ENCODE measurements at regions not wholly inside any gene's neighbourhood (a gene's known extent, or its start where the extent isn't known, plus 50 kb on each side); places are given as distances from the start of the nearest gene placed in this dataset.

GRCh38 chr17:72340836-72341235 lies 220.0 kb downstream of the SOX9 start:
- Histone ChIP-seq H3K4me1 (peaks cover 0 to 16% (median 13%) of the 10 kb centered on the region in 4 donors), H3K27ac (no peak overlapping the region), H3K36me3 (no peaks in the 10 kb centered on the region), H3K4me3 (no peak overlapping the region), H3K27me3 (peaks cover 0 to 12% of the 10 kb centered on the region in 2 donors), H3K9me3 (no peaks in the 10 kb centered on the region)
- TF ChIP-seq CTCF (IDR thresholded peaks at IDR 0.05), result no peak
- intact Hi-C loops (cut with DNase I; ENCODE audit: low total_unique reads), result no loop called here
- no peak for DNase-seq

GRCh38 chr17:72342061-72342460 lies 221.2 kb downstream of the SOX9 start:
- H3K4me3 ChIP-seq, result no peak overlapping the region
- intact Hi-C loops (cut with DNase I; ENCODE audit: low total_unique reads), result no loop called here
- DNase-seq, result no peak

GRCh38 chr17:72342627-72343527 lies 222.1 kb downstream of the SOX9 start:
- intact Hi-C loops (cut with DNase I; ENCODE audit: low total_unique reads), result no loop called here
- no peak for DNase-seq
- no peak overlapping the region for H3K27ac ChIP-seq
- H3K4me1 ChIP-seq, result peaks cover 0 to 16% (median 13%) of the 10 kb centered on the region in 4 donors
- peaks cover 0 to 9% of the 10 kb centered on the region in 2 donors for H3K27me3 ChIP-seq
- no peak for TF ChIP-seq CTCF (IDR thresholded peaks at IDR 0.05)
- H3K9me3 ChIP-seq, result no peaks in the 10 kb centered on the region
- no peaks in the 10 kb centered on the region for H3K36me3 ChIP-seq
- no peak overlapping the region for H3K4me3 ChIP-seq

More at GRCh38 chr17:72342061-72342460, 221.2 kb downstream of the SOX9 start:
- Histone ChIP-seq H3K4me1 (peaks cover 0 to 16% (median 13%) of the 10 kb centered on the region in 4 donors), H3K27ac (no peak overlapping the region), H3K9me3 (no peaks in the 10 kb centered on the region), H3K27me3 (peaks cover 0 to 9% of the 10 kb centered on the region in 2 donors), H3K36me3 (no peaks in the 10 kb centered on the region)
- no peak for TF ChIP-seq CTCF (IDR thresholded peaks at IDR 0.05)

DNA sequence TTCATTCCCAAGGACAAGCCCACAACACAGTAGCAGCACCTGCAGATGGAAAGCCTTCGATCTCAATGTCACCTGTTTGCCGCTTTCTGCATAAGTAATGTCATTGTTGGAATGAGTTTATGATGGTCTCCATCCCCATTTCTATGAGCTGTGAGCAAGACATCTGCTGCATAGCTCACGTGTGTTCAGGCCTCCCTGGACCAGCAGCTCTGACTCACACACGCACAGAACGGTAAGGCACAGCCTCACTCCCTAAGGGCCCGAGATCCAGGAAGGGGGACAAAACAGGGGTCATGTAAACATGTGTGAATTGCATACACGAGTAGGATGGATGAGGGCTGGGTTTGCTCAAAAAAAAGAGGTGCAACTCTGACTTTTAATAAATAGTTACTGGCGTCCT lies 223.1 kb downstream of the SOX9 start:
- H3K4me3 ChIP-seq, result no peak overlapping the region
- intact Hi-C loops (cut with DNase I; ENCODE audit: low total_unique reads), result no loop called here
- peaks cover 0 to 9% of the 10 kb centered on the region in 2 donors for H3K27me3 ChIP-seq
- no peak for DNase-seq
- H3K4me1 ChIP-seq, result peaks cover 0 to 8% (median 4%) of the 10 kb centered on the region in 4 donors
- H3K9me3 ChIP-seq, result no peaks in the 10 kb centered on the region
- TF ChIP-seq CTCF (IDR thresholded peaks at IDR 0.05), result no peak
- no peaks in the 10 kb centered on the region for H3K36me3 ChIP-seq
- H3K27ac ChIP-seq, result no peak overlapping the region

DNA sequence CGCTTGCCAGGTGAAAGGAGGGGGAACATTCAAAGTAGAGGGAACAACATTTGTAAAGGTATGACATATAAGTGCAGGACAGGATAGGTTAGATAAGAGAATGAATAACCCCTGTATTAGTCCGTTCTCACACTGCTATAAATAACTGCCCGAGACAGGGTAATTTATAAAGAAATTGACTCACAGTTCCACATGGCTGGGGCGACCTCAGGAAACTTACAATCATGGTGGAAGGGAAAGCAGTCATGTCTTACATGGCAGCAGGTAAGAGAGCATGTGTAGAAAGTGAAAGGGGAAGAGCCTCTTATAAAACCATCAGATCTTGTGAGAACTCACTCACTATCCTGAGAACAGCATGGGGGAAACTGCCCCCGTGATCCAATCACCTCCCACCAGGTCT lies 223.8 kb downstream of the SOX9 start:
- intact Hi-C loops (cut with DNase I; ENCODE audit: low total_unique reads), result no loop called here
- no peak overlapping the region for H3K4me3 ChIP-seq
- no peaks in the 10 kb centered on the region for H3K36me3 ChIP-seq
- DNase-seq, result no peak
- H3K4me1 ChIP-seq, result peaks cover 0 to 1% (median 0%) of the 10 kb centered on the region in 4 donors
- TF ChIP-seq CTCF (IDR thresholded peaks at IDR 0.05), result no peak
- no peaks in the 10 kb centered on the region for H3K9me3 ChIP-seq
- H3K27ac ChIP-seq, result no peak overlapping the region
- H3K27me3 ChIP-seq, result peaks cover 0 to 9% of the 10 kb centered on the region in 2 donors
